MCF 10A (cell line): ENCODE measurements at regions not wholly inside any gene's neighbourhood (a gene's known extent, or its start where the extent isn't known, plus 50 kb on each side); places are given as distances from the start of the nearest gene placed in this dataset.

Source experiments
- BruUV-seq: library from RNA; stranded (reverse); fragments of 400-500 nt; replicated peaks from 2 replicates; lab custom pipeline; 2021; lab: Mats Ljungman, UMichigan
- CTCF ChIA-PET: fragments of 300-600 bp; sonication (Branson Sonifier 250); formaldehyde crosslinking; extraction: SDS; loops from one replicate; lab custom pipeline; 2021; ENCODE audit warnings: antibody characterized with exemption, inconsistent platforms; lab: Yijun Ruan, JAX
- POLR2A ChIA-PET: fragments of 300-600, 350-650 bp; sonication (Branson Sonifier 250); formaldehyde crosslinking; extraction: SDS; loops from one replicate; lab custom pipeline; 2020; ENCODE audit warnings: antibody characterized with exemption, inconsistent platforms; lab: Yijun Ruan, JAX
- DNase-seq: peaks from one replicate; pipeline ENCODE4 v3.0.0-alpha.2; 2018; ENCODE audit not compliant: unreplicated experiment
- H3K27ac Mint-ChIP-seq: one replicate; pipeline ENCODE4 v1.8.0; 2022; ENCODE audit warnings: mild to moderate bottlenecking, low read depth, mixed read lengths; ENCODE audit not compliant: unreplicated experiment
- H3K27me3 Mint-ChIP-seq: one replicate; pipeline ENCODE4 v1.8.0; 2022; ENCODE audit warnings: mixed read lengths; ENCODE audit not compliant: insufficient read depth, unreplicated experiment
- H3K36me3 Mint-ChIP-seq: one replicate; pipeline ENCODE4 v1.8.0; 2022; ENCODE audit warnings: mild to moderate bottlenecking, moderate library complexity, mixed read lengths; ENCODE audit not compliant: insufficient read depth, unreplicated experiment
- H3K4me1 Mint-ChIP-seq: one replicate; pipeline ENCODE4 v1.8.0; 2022; ENCODE audit warnings: mixed read lengths; ENCODE audit not compliant: insufficient read depth, unreplicated experiment
- H3K4me3 Mint-ChIP-seq: one replicate; pipeline ENCODE4 v1.8.0; 2022; ENCODE audit warnings: mild to moderate bottlenecking, moderate library complexity, mixed read lengths; ENCODE audit not compliant: unreplicated experiment
- H3K9me3 Mint-ChIP-seq: one replicate; pipeline ENCODE4 v1.8.0; 2022; ENCODE audit warnings: mixed read lengths; ENCODE audit not compliant: unreplicated experiment
- intact Hi-C: fragments of 100-400 bp; cut with micrococcal nuclease; formaldehyde crosslinking; loops from 2 replicates; pipeline ENCODE4 v1.14.1; 2022
- TF ChIP-seq, protein P1 (sequence below): fragments of 200-600 bp; IDR thresholded peaks from one replicate; pipeline ENCODE4 v1.8.0; 2022; ENCODE audit warnings: antibody characterized with exemption, mild to moderate bottlenecking; ENCODE audit not compliant: unreplicated experiment

DNA sequence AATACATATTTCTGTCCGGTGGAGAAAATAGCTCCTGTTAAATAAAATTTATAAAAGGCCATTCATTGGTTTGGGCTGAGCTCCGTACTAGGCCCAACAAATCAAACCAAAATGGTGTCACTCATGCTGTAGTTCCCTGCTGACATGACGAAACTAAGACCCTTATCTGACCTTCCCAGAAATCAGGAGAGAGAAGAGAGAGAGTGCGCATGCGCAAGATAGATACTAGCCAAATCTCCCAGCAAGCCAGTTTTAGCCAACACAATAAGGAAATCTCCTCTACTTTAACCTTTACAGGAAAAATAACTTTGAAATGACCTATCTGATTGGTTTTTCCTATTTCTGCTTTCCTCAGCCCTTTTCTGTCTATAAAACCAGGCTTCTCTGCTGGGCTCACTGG is 152.7 kb upstream of the RMST start:
- no TSS peak for BruUV-seq
- no peak overlapping the region for H3K27ac Mint-ChIP-seq
- no peak overlapping the region for H3K4me3 Mint-ChIP-seq
- DNase-seq: no peak
- H3K4me1 Mint-ChIP-seq: no peaks in the 10 kb centered on the region
- H3K27me3 Mint-ChIP-seq: peaks cover 62% of the 10 kb centered on the region
- TF ChIP-seq, protein P1, sequence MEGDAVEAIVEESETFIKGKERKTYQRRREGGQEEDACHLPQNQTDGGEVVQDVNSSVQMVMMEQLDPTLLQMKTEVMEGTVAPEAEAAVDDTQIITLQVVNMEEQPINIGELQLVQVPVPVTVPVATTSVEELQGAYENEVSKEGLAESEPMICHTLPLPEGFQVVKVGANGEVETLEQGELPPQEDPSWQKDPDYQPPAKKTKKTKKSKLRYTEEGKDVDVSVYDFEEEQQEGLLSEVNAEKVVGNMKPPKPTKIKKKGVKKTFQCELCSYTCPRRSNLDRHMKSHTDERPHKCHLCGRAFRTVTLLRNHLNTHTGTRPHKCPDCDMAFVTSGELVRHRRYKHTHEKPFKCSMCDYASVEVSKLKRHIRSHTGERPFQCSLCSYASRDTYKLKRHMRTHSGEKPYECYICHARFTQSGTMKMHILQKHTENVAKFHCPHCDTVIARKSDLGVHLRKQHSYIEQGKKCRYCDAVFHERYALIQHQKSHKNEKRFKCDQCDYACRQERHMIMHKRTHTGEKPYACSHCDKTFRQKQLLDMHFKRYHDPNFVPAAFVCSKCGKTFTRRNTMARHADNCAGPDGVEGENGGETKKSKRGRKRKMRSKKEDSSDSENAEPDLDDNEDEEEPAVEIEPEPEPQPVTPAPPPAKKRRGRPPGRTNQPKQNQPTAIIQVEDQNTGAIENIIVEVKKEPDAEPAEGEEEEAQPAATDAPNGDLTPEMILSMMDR: no peak
- CTCF ChIA-PET: interaction anchor here (0.6 to 8.6 kb wide), 13 partner anchors 9 to 1087 kb away, joined by 3 to 115 read pairs (median 4); no protein-coding TSS in a partner anchor
- intact Hi-C loops: loop anchor here (1.0 to 2.0 kb wide), 2 partner anchors 161 to 732 kb away; no protein-coding TSS in a partner anchor
- no peaks in the 10 kb centered on the region for H3K36me3 Mint-ChIP-seq
- POLR2A ChIA-PET: no interaction called here
- no peaks in the 10 kb centered on the region for H3K9me3 Mint-ChIP-seq

DNA sequence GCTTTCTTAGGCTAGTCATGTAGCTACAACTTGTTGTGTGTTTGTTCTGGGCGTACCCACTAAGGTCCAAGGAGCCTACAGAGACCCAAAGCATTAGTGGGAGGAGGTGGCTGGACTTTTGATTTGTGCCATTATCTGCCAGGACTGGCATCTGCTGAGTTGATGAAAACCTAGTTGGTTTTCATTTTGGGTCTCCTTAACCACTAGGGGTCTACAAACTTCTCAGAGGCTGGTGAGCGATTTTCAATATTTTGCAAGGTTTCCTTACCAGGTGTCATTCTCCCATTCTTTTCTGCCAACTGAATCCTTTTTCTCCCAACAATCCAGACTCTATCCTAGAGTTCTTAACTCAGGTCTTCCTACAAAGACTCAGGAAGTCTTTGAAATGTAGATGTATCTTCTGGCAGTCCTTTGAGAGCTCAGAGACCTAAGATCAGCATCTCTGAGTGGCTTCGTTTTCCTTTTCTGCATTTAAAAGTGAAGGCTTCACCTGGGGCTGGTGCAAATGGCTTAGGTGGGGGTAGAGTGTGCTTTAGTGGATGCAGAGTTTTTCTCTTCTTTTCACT is 150.0 kb upstream of the RMST start:
- Mint-ChIP-seq H3K4me1 (no peaks in the 10 kb centered on the region), H3K4me3 (no peak overlapping the region), H3K27ac (no peak overlapping the region), H3K9me3 (no peaks in the 10 kb centered on the region), H3K36me3 (no peaks in the 10 kb centered on the region), H3K27me3 (peaks cover 73% of the 10 kb centered on the region)
- ChIA-PET CTCF (no interaction called here), POLR2A (no interaction called here)
- no peak for DNase-seq
- intact Hi-C loops: no loop called here
- no TSS peak for BruUV-seq
- TF ChIP-seq, protein P1: no peak

DNA sequence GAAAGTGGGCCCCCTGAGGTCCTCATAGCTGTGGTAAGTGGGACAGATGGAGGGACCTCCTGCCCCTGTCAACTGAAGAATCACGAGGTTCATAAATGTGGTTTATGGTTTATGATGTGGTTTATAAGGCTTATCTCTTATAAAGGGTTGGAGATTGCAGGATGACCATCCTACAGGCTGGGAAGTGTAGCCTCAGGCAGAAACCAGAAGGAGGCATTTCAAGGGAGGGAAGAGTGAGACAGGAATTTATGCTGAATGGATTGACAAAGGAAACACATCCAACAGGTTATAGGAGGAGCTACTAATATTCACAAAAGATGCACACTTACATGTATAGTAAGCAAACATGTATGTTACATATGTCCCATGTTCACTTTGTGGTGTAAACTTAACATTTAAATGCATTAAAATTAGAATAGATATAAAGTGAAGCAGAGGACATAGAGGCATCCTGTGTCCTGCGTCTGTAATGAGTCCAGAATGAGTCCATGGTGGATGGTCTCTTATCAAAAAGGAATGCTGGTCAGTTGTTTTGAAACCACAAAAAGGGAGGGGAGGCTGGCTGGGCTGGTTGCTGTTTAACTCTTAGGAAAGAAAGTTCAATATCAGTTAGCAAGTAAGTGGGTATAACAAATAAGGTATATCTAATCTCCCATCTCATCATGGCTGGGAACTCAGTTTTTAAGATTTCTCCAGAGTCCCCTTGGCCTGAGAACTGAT is 149.0 kb upstream of the RMST start:
- ChIA-PET POLR2A (no interaction called here), CTCF (interaction anchor here (0.6 to 1.0 kb wide), 2 partner anchors 167 to 327 kb away, joined by 3 read pairs; no protein-coding TSS in a partner anchor)
- TF ChIP-seq, protein P1: no peak
- no peak for DNase-seq
- Mint-ChIP-seq H3K4me3 (no peak overlapping the region), H3K4me1 (no peaks in the 10 kb centered on the region), H3K27ac (no peak overlapping the region), H3K36me3 (no peaks in the 10 kb centered on the region), H3K9me3 (no peaks in the 10 kb centered on the region), H3K27me3 (peaks cover 74% of the 10 kb centered on the region)
- intact Hi-C loops: no loop called here
- BruUV-seq: no TSS peak

DNA sequence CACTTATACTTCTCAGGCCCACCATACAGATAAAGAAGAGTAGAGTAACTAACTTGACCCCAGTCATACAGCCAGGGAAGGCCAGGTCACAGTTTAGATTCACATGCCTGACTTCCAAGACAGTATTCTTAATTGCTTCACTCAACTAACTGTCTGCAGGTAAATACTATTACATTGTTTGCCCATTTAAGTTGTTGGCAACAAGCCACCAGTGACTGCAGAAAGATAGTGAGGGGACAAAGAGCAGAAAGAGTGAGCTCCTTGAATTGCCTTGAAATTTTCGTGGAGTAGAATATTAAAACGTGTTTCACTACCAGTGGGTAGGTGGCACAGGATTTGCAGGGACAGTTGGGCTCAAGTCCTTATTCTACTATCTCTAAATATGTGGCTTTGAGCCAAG is 146.3 kb upstream of the RMST start:
- H3K36me3 Mint-ChIP-seq: no peaks in the 10 kb centered on the region
- no peaks in the 10 kb centered on the region for H3K9me3 Mint-ChIP-seq
- H3K4me1 Mint-ChIP-seq: no peaks in the 10 kb centered on the region
- no peak overlapping the region for H3K4me3 Mint-ChIP-seq
- DNase-seq: no peak
- H3K27me3 Mint-ChIP-seq: peaks cover 70% of the 10 kb centered on the region
- TF ChIP-seq, protein P1: no peak
- ChIA-PET POLR2A (no interaction called here), CTCF (no interaction called here)
- intact Hi-C loops: no loop called here
- H3K27ac Mint-ChIP-seq: no peak overlapping the region
- no TSS peak for BruUV-seq
